ENCODE measurements at regions not wholly inside any gene's neighbourhood (a gene's known extent, or its start where the extent isn't known, plus 50 kb on each side); places are given as distances from the start of the nearest gene placed in this dataset.

- DNase-seq: no peak
These were observed 140.7 kb upstream of the SCN7A start for GRCh38 chr2:166634706-166635105.

- no peak for DNase-seq
These were observed 138.6 kb upstream of the SCN7A start for GRCh38 chr2:166632616-166633015.

GRCh38 chr2:166628478-166629136 is 134.6 kb upstream of the SCN7A start:
- DNase-seq: no peak

GRCh38 chr2:166627893-166628292 is 133.8 kb upstream of the SCN7A start:
- no peak for DNase-seq

GRCh38 chr2:166625670-166626069 is 131.6 kb upstream of the SCN7A start:
- DNase-seq: no peak

GRCh38 chr2:166614503-166614902 is 120.5 kb upstream of the SCN7A start:
- DNase-seq: no peak

- DNase-seq: no peak
These were observed 120.0 kb upstream of the SCN7A start for GRCh38 chr2:166614029-166614428.

GRCh38 chr2:166613226-166613625 is 119.2 kb upstream of the SCN7A start:
- no peak for DNase-seq

GRCh38 chr2:166612214-166612613 is 118.2 kb upstream of the SCN7A start:
- no peak for DNase-seq

GRCh38 chr2:166610913-166611305 is 116.9 kb upstream of the SCN7A start:
- no peak for DNase-seq

- DNase-seq: no peak
These were observed 116.3 kb upstream of the SCN7A start for GRCh38 chr2:166610180-166610912.

- DNase-seq: no peak
These were observed 115.3 kb upstream of the SCN7A start for GRCh38 chr2:166609183-166609959.

- DNase-seq: no peak
These were observed 113.8 kb upstream of the SCN7A start for GRCh38 chr2:166607880-166608279.

- no peak for DNase-seq
These were observed 99.4 kb upstream of the SCN7A start for GRCh38 chr2:166593403-166593802.

GRCh38 chr2:166592750-166593149 is 98.7 kb upstream of the SCN7A start:
- DNase-seq: no peak

GRCh38 chr2:166591226-166591625 is 97.2 kb upstream of the SCN7A start:
- no peak for DNase-seq

GRCh38 chr2:166573391-166573790 is 79.3 kb upstream of the SCN7A start:
- DNase-seq: no peak

- no peak for DNase-seq
These were observed 78.9 kb upstream of the SCN7A start for GRCh38 chr2:166572937-166573336.

- DNase-seq: no peak
These were observed 74.4 kb upstream of the SCN7A start for GRCh38 chr2:166568409-166568808.

GRCh38 chr2:166565501-166565900 is 71.5 kb upstream of the SCN7A start:
- no peak for DNase-seq

- no peak for DNase-seq
These were observed 69.8 kb upstream of the SCN7A start for GRCh38 chr2:166563894-166564293.

- DNase-seq: no peak
These were observed 66.0 kb upstream of the SCN7A start for GRCh38 chr2:166560022-166560421.

GRCh38 chr2:166550923-166551322 is 56.9 kb upstream of the SCN7A start:
- DNase-seq: no peak

GRCh38 chr2:166545473-166545872 is 51.4 kb upstream of the SCN7A start:
- no peak for DNase-seq

Measured in CD4-positive, alpha-beta T cell treated with Interleukin-4 for 4 hours (primary cell).